GM18517 (cell line): ENCODE measurements at regions not wholly inside any gene's neighbourhood (a gene's known extent, or its start where the extent isn't known, plus 50 kb on each side); places are given as distances from the start of the nearest gene placed in this dataset.
"Not testable (repeated sequence)": the region's sequence is repeated elsewhere in the genome, so short reads cannot be mapped to it uniquely, and the experiment has no call there.

Experiments
- ATAC-seq: cut with Tn5 transposase; IDR thresholded peaks from one replicate; pipeline ENCODE4 v1.9.1; 2021; ENCODE audit warnings: mild to moderate bottlenecking, moderate library complexity; ENCODE audit not compliant: unreplicated experiment

- no peak for ATAC-seq
Observed at GRCh38 chr4:117533501-117533900, 448.1 kb upstream of the TRAM1L1 start.

DNA sequence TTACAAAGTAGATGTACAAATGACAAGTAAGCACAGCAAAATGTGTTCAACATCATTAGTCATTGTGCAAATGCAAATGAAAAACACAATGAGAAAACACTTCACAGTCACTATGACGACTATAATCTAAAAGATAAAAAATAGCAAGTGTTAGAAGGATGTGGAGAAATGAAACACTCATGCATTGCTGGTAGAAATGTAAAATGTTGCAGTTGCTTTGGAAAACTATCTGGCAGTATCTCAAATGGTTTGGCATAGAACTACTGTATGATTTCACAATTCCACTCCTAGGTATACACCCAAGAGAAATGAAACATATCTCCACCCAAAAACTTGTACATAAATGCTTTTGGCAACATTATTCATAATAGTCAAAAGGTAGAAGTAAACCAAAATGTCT lies 459.7 kb upstream of the TRAM1L1 start:
- ATAC-seq = no peak

DNA sequence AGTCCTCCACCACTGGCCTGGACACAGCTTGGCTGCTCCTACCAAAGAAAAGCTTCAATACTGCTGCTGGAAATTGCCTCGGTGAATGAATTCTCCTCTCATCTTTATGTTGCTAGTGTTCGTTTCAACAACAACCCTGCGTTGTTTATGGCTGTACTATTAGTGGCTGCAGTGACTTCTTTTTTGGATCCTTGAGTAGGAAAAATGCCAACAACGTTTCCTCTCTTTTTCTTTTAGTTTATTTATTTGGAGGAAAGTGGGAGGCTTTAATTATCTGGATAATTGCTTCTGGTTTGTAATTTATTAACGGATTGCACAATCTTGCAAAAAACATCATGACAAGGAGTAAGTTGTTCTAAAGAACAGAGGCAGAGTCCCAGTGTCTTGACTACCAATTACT lies 464.1 kb upstream of the TRAM1L1 start:
- ATAC-seq = no peak

DNA sequence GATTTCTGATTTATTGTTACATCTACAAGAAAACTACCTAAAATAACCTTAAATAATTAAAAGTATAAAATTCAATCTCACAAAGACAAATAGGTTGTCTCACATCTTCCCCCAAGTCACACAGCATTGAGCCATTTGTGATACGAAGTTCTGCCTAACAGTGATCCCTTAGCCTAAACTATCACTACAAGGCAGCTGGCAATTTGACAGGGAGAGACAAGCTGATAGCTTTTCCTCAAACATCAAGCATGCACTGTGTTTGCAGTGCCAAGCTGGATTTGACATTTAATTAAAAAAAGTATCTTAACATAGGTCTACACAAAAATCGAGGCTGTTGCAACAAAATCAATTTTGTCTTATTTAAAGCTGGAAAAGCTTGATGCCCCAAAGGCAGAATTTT lies 464.7 kb upstream of the TRAM1L1 start:
- no peak for ATAC-seq

GRCh38 chr4:117560329-117560728 lies 474.0 kb upstream of the NDST3 start:
- ATAC-seq = no peak

DNA sequence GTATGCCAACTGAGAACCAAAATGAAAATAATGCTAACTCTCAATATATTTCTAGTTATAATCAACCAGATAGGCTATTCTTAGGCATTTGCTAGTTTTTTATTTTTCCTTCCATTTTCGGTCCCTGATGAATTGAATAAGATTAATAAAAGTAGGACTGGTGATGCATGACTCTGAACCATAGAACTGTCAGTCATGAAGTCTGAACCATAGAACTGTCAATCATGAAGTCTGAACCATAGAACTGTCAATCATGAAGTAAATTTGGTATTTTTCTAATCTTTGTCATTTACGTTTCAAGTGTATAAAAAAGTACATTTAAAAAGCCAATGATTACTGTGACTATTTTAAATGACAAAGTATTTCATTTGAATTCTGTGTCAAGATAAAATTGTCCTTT lies 460.2 kb upstream of the NDST3 start:
- no peak for ATAC-seq

GRCh38 chr4:117575850-117576249 lies 458.4 kb upstream of the NDST3 start:
- no peak for ATAC-seq

- no peak for ATAC-seq
Observed at GRCh38 chr4:117577686-117578311, 456.5 kb upstream of the NDST3 start.

- no peak for ATAC-seq
Observed at GRCh38 chr4:117588771-117589170, 445.5 kb upstream of the NDST3 start.

- ATAC-seq = no peak
Observed at GRCh38 chr4:117596917-117597480, 437.3 kb upstream of the NDST3 start.

GRCh38 chr4:117599393-117599792 lies 434.9 kb upstream of the NDST3 start:
- ATAC-seq = not testable (repeated sequence)

GRCh38 chr4:117600936-117601335 lies 433.4 kb upstream of the NDST3 start:
- ATAC-seq = not testable (repeated sequence)

DNA sequence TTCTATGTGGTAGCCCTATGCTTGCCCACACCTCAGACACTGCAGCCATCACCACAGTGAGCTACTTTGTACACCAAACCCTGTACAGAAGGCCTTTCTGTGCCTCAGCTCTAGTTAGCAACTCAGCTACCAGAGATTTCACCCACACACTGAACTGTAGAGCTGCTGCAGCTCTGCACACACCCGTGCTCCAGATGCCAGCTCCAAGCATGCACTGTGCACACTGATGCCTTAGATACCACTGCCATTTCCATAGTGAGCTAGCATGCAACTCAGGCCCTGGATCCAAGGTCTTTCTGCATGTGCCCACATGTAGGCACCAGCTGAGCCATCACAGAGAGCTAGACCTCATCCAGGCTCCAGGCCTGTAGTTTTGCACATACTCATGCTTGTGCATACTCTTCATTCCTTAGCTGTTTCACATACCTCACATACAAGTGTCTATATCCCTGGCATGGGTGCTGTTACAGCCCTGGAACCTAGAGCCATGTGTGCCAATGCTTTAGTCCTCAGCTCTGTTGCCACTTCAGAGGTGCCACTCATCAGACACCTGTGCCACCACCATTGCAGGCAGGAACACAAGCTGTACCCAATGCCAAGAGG lies 423.5 kb upstream of the NDST3 start:
- no peak for ATAC-seq

DNA sequence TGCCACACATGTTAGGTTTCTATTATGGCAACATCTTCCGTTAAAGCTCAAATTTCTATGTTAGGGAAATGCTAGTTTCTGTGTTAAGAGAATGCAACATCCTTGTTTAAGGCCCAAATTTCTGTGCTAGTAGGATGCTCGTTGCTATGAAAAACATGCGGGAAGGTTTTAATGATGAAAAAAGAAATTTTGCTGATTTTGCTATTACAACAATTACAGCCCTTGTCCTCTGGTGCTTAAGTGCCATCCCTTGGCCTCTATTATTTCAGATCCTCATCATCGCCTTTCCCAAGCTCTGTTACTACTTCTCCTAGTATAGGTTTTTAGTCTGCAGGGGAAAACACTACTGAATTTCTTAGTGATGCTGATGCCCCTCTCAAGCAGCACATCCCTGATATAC lies 412.6 kb upstream of the NDST3 start:
- ATAC-seq = no peak

GRCh38 chr4:117623326-117623725 lies 411.0 kb upstream of the NDST3 start:
- ATAC-seq = no peak

DNA sequence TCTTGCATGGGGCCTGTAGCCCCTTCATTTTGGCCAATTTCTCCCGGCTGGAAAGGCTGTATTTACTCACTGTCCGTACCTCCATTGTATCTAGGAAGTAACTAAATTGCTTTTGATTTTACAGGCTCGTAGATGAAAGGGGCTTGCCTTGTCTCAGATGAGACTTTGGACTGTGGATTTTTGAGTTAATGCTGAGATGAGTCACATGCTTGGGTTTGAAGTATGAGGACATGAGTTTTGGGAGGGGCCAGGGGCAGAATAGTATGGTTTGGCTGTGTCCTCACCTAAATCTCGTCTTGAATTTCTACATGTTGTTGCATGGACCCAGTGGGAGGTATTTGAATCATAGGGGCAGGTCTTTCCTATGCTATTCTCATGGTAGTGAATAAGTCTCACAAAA lies 407.6 kb upstream of the NDST3 start:
- ATAC-seq = no peak

DNA sequence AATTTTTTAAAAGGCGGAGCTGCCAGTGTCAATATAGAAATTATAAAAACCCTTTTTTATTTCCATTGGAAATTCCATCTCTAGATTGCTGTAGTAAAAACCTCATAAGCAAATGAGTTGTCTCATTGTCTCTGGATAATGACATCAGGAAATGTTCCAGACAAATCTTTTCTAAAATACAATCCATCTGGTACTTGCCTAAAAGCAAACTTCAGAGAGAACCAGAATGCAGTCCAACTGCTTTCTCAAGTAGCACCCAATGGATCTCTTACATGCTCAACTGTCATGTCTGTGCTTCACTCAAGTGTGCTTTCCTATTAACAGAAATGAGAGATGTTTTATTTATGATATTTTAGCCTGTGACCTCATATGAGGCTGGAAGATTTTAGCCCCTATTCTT lies 399.6 kb upstream of the NDST3 start:
- ATAC-seq = no peak

DNA sequence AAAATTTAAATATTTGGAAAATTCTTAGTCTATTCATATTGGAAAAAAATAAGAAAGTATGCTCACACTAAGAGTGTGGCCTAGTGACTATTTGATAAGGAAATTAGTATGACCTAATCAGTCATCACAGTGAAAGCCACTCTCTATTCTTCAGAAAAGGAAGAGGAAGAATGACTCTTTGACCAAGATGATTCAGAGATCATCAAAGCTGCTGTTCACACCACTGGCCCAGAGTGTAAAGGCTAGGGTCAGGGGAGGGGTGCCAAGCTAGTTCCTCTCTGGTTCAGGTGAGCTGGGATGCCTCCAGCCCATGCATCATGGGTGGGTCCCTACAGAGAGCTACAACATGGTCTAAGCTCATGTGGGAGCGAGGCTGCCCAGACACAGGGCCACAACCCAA lies 396.9 kb upstream of the NDST3 start:
- no peak for ATAC-seq

DNA sequence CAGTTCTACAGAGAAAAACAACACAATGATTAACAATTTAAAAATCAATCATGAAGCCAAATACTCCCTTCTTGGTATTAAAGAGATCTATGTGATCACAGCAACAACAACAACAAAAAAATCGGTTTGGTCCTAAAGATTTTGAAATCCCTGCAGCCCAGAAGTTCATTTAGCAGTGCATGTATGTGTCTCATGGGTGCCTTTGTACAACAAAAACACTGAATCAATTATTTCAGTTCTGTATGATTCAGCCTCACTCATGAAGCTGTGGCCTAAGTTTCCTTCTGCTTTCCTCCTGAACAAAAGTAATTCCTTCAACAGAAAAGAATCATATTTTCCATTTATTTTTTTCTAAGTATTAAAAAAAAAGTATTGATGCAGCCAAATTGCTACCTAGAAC lies 393.4 kb upstream of the NDST3 start:
- no peak for ATAC-seq

- ATAC-seq = no peak
Observed at GRCh38 chr4:117641519-117641918, 392.8 kb upstream of the NDST3 start.

DNA sequence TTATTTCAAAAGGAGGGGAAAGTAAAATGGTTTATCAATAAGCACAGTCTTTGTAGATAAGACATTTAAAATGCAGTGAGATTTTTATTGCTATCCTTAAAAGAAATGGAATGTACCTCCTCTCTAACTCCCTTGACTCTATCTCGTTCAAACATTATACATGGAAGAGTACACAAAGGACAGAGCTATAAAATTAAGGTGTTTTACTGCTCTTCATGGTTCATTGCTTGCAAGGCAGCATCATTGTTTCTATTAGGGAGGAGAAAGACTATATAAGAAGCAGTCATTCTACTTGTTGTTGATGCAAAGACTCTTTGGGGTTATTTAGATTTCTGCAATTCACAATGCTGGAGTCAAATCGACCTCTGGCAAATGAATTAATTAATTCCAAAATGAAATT lies 380.2 kb upstream of the NDST3 start:
- ATAC-seq = no peak

DNA sequence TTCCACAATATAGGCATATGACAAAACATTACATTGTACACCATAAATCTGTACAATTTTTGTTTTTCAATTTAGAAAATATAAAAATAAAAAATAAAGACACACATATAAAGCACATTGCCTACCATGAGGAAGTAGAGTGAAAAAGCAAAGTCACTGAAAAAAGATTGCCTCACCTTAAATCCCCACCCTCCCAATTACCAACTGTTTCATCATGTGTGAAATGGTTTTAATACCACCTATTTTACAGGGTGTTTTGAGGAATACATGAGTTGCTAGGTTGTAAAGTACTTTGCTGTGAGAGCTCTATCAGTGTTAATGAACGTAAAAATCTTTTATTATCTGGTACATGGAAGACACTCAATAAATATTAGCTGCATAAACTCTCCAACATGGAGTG lies 373.6 kb upstream of the NDST3 start:
- no peak for ATAC-seq
